Mesenchymal stem cell (in vitro differentiated cells and primary cell): ENCODE measurements at regions not wholly inside any gene's neighbourhood (a gene's known extent, or its start where the extent isn't known, plus 50 kb on each side); places are given as distances from the start of the nearest gene placed in this dataset.

ENCODE experiments used
- DNase-seq: peaks from one replicate; pipeline ENCODE4 v3.0.0-alpha.2; 2013
- H2AFZ ChIP-seq: one replicate; pipeline ENCODE4 v1.6.1; 2013; ENCODE audit warnings: low read depth, mild to moderate bottlenecking, control low read depth, inconsistent platforms, low read length, moderate library complexity
- H2AK5ac ChIP-seq: 2 replicates; pipeline ENCODE4 v1.6.1; 2013; ENCODE audit warnings: low read length, moderate library complexity, mild to moderate bottlenecking, inconsistent platforms; ENCODE audit not compliant: severe bottlenecking
- H2BK120ac ChIP-seq: one replicate; pipeline ENCODE4 v1.6.1; 2013; ENCODE audit warnings: low read depth, mild to moderate bottlenecking, inconsistent platforms, low read length, moderate library complexity
- H2BK12ac ChIP-seq, 2 experiments: one replicate each; pipeline ENCODE4 v1.6.1; 2013; ENCODE audit warnings: inconsistent platforms in 2 of 2, low read length in 2 of 2, mild to moderate bottlenecking in 2 of 2, moderate library complexity in 2 of 2, control low read depth in 1 of 2
- H2BK15ac ChIP-seq: one replicate; pipeline ENCODE4 v1.6.1; 2013; ENCODE audit warnings: mild to moderate bottlenecking, low read depth, inconsistent platforms; ENCODE audit not compliant: poor library complexity, severe bottlenecking
- H2BK5ac ChIP-seq: 2 replicates; pipeline ENCODE4 v1.6.1; 2013; ENCODE audit warnings: low read depth, mild to moderate bottlenecking, low read length, control low read depth, inconsistent platforms; ENCODE audit not compliant: poor library complexity, severe bottlenecking
- H3K14ac ChIP-seq, 2 experiments: one replicate each; pipeline ENCODE4 v1.6.1; 2013; ENCODE audit warnings: inconsistent platforms in 2 of 2, low read length in 2 of 2, control low read depth in 1 of 2, mild to moderate bottlenecking in 1 of 2, moderate library complexity in 1 of 2
- H3K18ac ChIP-seq, 2 experiments: one replicate each; pipeline ENCODE4 v1.6.1; 2013; ENCODE audit warnings: inconsistent platforms in 2 of 2, low read length in 2 of 2, control low read depth in 1 of 2, low read depth in 1 of 2, mild to moderate bottlenecking in 1 of 2
- H3K23ac ChIP-seq, 2 experiments: one replicate each; pipeline ENCODE4 v1.6.1; 2013; ENCODE audit warnings: inconsistent platforms in 2 of 2, low read length in 2 of 2, mild to moderate bottlenecking in 2 of 2, moderate library complexity in 2 of 2, control low read depth in 1 of 2
- H3K27ac ChIP-seq: 2 replicates; pipeline ENCODE4 v1.5.1; 2013; ENCODE audit warnings: mild to moderate bottlenecking, moderate library complexity, low read length, control low read depth, inconsistent platforms; ENCODE audit not compliant: poor library complexity, severe bottlenecking
- H3K27me3 ChIP-seq, 2 experiments: 2 replicates each; pipeline versions ENCODE4 v1.6.1 to v1.7.0; 2013; ENCODE audit warnings: low read length in 2 of 2, mild to moderate bottlenecking in 2 of 2, moderate library complexity in 2 of 2, control low read depth in 1 of 2, inconsistent platforms in 1 of 2; ENCODE audit not compliant: control insufficient read depth in 1 of 2, insufficient read depth in 1 of 2
- H3K36me3 ChIP-seq, 2 experiments: 2 replicates each; pipeline versions ENCODE4 v1.6.1 to v1.7.0; 2013; ENCODE audit warnings: low read length in 2 of 2, control low read depth in 1 of 2, inconsistent platforms in 1 of 2, low read depth in 1 of 2, mild to moderate bottlenecking in 1 of 2; ENCODE audit not compliant: insufficient read depth in 2 of 2, control insufficient read depth in 1 of 2
- H3K4ac ChIP-seq, 2 experiments: one replicate each; pipeline ENCODE4 v1.6.1; 2013; ENCODE audit warnings: inconsistent platforms in 2 of 2, low read length in 2 of 2, mild to moderate bottlenecking in 2 of 2, moderate library complexity in 2 of 2, control low read depth in 1 of 2, low read depth in 1 of 2
- H3K4me1 ChIP-seq: 2 replicates; pipeline ENCODE4 v1.6.1; 2013; ENCODE audit warnings: low read depth, low read length, control low read depth; ENCODE audit not compliant: control insufficient read depth, insufficient read depth
- H3K4me2 ChIP-seq: 2 replicates; pipeline ENCODE4 v1.6.1; 2013; ENCODE audit warnings: low read length, mild to moderate bottlenecking, inconsistent platforms; ENCODE audit not compliant: poor library complexity, severe bottlenecking
- H3K4me3 ChIP-seq, 2 experiments: 2 replicates each; pipeline versions ENCODE4 v1.5.1 to v1.7.0; 2013; ENCODE audit warnings: low read length in 2 of 2, mild to moderate bottlenecking in 2 of 2, control low read depth in 1 of 2, low read depth in 1 of 2; ENCODE audit not compliant: insufficient read depth in 1 of 2
- H3K79me1 ChIP-seq: replicated peaks from 2 replicates; pipeline ENCODE4 v1.6.1; 2013; ENCODE audit warnings: mild to moderate bottlenecking, control low read depth, low read length, inconsistent platforms; ENCODE audit not compliant: poor library complexity, severe bottlenecking
- H3K9ac ChIP-seq: 2 replicates; pipeline ENCODE4 v1.7.0; 2013; ENCODE audit warnings: mild to moderate bottlenecking, low read length, moderate library complexity
- H3K9me3 ChIP-seq: 2 replicates; pipeline ENCODE4 v1.7.0; 2013; ENCODE audit warnings: mild to moderate bottlenecking, low read length; ENCODE audit not compliant: control insufficient read depth
- H4K8ac ChIP-seq: one replicate; pipeline ENCODE4 v1.6.1; 2013; ENCODE audit warnings: inconsistent platforms, mild to moderate bottlenecking, low read length, moderate library complexity
- H4K91ac ChIP-seq: one replicate; pipeline ENCODE4 v1.6.1; 2013; ENCODE audit warnings: mild to moderate bottlenecking, low read length, inconsistent platforms
- whole genome bisulfite sequencing: methylation state at CpG from one replicate; pipeline ENCODE4 v1.1.7; 2013; ENCODE audit warnings: mixed read lengths; 5-methylcytosine and 5-hydroxymethylcytosine counted together

DNA sequence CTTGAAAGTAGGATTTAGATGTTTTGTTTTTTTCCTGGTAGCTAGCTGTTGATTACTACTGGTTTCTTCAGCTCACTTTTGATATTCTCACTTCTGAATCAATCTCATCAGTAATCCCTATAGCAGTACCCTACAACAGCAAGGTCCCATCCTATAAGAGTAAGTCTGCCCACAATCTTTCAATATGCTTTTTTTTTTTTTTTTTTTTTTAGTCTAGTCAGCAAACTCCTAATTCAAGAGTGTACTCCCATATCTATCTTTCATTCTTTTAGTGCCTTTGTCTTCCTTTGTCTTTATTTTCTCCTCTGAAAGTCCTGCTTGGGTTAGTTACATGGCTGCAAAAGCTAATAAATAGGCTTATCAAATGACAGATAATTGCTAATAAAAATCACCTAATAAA is 362.4 kb upstream of the RIOK2 start:
- H3K27ac ChIP-seq: no peak overlapping the region
- H2BK12ac ChIP-seq: no peak overlapping the region
- no peak overlapping the region for H3K4me3 ChIP-seq
- H3K14ac ChIP-seq: no peak overlapping the region
- no peak overlapping the region for H2BK15ac ChIP-seq
- no peak overlapping the region for H3K4ac ChIP-seq
- no peaks in the 10 kb centered on the region for H3K9me3 ChIP-seq
- no peaks in the 10 kb centered on the region for H3K4me1 ChIP-seq
- no peak overlapping the region for H3K23ac ChIP-seq
- no peak for DNase-seq
- no peak overlapping the region for H2BK5ac ChIP-seq
- H4K8ac ChIP-seq: no peak overlapping the region
- H3K18ac ChIP-seq: no peak overlapping the region
- H2AK5ac ChIP-seq: no peak overlapping the region
- H3K4me2 ChIP-seq: no peak overlapping the region
- no peak overlapping the region for H3K9ac ChIP-seq
- no peak overlapping the region for H2AFZ ChIP-seq
- H3K36me3 ChIP-seq: no peaks in the 10 kb centered on the region
- no peaks in the 10 kb centered on the region for H3K79me1 ChIP-seq
- H3K27me3 ChIP-seq: no peaks in the 10 kb centered on the region
- H2BK120ac ChIP-seq: no peak overlapping the region
- no peak overlapping the region for H4K91ac ChIP-seq

DNA sequence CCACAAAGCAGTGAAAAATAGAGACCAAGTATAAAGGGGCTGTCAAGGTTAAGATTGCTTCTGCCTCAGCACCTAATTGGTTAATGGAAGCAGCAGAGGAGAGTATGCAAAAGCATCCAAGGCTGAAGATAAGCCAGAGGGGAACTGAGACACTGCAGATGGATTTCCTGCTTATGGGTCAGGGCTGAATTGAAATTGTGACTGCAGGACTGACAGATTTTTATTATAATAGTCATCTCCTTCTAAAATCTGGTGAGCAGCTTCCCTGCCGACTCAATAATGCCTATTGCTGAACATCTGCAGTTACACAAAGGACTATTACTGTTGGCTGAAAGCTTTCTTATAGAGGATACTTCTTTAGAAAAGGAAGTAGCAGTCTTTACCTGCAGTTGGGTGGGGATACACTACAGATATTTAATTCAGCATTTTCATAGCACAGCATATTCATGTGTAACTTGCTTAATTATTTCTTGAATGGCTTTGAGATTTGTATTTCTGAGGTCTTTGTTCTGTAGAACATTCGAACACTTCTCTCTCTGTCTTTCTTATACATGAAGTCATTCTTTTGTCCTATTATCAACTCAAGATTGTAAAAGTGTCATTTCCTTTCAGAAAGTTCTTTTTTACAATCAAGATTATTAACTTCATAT is 363.0 kb upstream of the RIOK2 start:
- no peak overlapping the region for H3K9ac ChIP-seq
- H3K27ac ChIP-seq: no peak overlapping the region
- no peak overlapping the region for H2BK120ac ChIP-seq
- no peak overlapping the region for H3K18ac ChIP-seq
- no peaks in the 10 kb centered on the region for H3K4me1 ChIP-seq
- WGBS: no CpG with 5 or more reads among the region's 2 CpGs
- no peak for DNase-seq
- no peak overlapping the region for H2BK12ac ChIP-seq
- no peak overlapping the region for H4K91ac ChIP-seq
- no peak overlapping the region for H3K4me3 ChIP-seq
- no peak overlapping the region for H3K14ac ChIP-seq
- H3K4ac ChIP-seq: no peak overlapping the region
- no peak overlapping the region for H3K23ac ChIP-seq
- no peak overlapping the region for H2AK5ac ChIP-seq
- H2AFZ ChIP-seq: no peak overlapping the region
- H4K8ac ChIP-seq: no peak overlapping the region
- H3K4me2 ChIP-seq: no peak overlapping the region
- H2BK15ac ChIP-seq: no peak overlapping the region
- no peaks in the 10 kb centered on the region for H3K27me3 ChIP-seq
- H3K9me3 ChIP-seq: no peaks in the 10 kb centered on the region
- no peaks in the 10 kb centered on the region for H3K79me1 ChIP-seq
- H2BK5ac ChIP-seq: no peak overlapping the region
- H3K36me3 ChIP-seq: no peaks in the 10 kb centered on the region

DNA sequence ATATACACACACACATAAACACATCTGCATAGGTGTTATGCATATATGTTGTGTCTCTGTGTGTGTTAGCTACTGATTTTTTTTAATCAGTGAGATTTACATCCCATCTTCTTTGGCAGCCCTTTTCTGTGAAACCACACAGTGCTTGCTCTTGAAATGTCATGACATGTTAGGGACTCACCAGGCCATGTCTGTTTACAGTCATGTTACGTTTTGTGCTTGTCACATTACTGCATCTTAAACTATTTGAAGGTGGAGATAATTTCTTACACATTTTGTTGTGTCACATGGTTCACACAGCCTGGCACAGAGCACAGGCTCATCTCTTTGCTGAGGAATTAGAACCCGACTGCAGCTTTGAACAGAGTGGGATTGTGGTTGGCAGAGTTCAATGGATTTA is 364.4 kb upstream of the RIOK2 start:
- Histone ChIP-seq H3K9me3 (no peaks in the 10 kb centered on the region), H3K4me1 (peaks cover 2% of the 10 kb centered on the region), H3K4me3 (no peak overlapping the region), H2AK5ac (no peak overlapping the region), H3K27me3 (no peaks in the 10 kb centered on the region), H3K9ac (no peak overlapping the region), H3K79me1 (no peaks in the 10 kb centered on the region), H3K27ac (no peak overlapping the region), H2BK12ac (no peak overlapping the region), H2BK120ac (no peak overlapping the region), H3K4ac (no peak overlapping the region), H2BK5ac (no peak overlapping the region), H4K8ac (no peak overlapping the region), H4K91ac (no peak overlapping the region), H3K36me3 (no peaks in the 10 kb centered on the region), H3K4me2 (no peak overlapping the region), H3K14ac (no peak overlapping the region), H3K18ac (no peak overlapping the region), H2AFZ (no peak overlapping the region), H3K23ac (no peak overlapping the region), H2BK15ac (no peak overlapping the region)
- 100% methylated on average over 1 of the region's 2 CpGs for WGBS
- no peak for DNase-seq

DNA sequence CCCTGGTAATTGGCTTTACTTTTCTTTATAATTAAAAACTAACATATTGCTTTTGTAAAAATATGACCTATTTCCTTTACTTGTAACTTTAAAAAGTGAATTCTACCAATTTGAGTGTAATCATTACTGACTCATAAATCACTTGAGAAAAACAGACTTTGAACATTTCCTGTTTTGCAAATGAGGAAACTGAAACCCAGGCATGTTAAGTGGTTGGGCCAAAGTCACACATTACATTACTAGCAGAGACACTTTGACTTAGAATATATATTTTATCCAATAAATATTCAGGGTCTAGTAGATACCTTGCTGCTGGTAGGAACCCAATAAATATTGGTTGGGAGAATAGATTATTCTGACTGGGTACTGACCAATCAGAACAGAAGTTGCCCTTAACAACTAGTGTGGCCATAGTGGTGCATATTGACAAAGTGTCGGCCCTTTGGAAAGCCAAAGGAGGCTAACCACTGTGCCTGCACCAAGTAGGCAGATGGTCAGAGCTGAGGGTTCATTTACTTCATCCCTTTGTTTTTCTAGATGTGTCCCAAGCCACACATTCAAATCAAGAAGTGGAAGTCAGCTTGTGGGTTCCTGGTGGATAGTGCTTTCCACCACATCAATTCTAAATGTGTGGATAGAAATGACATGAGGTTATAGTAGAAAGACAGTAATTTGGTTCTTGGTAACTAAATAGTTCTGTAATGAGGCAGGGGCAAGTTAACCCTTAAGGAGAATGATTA is 365.1 kb upstream of the RIOK2 start:
- no peak overlapping the region for H3K4me3 ChIP-seq
- H3K79me1 ChIP-seq: no peaks in the 10 kb centered on the region
- H3K4ac ChIP-seq: no peak overlapping the region
- H3K9ac ChIP-seq: no peak overlapping the region
- no peak overlapping the region for H4K8ac ChIP-seq
- no peak overlapping the region for H3K14ac ChIP-seq
- no peak overlapping the region for H3K18ac ChIP-seq
- no peak overlapping the region for H2AFZ ChIP-seq
- WGBS: 89% methylated on average over 1 of the region's 1 CpG
- no peak overlapping the region for H3K4me2 ChIP-seq
- no peak overlapping the region for H2BK120ac ChIP-seq
- no peak overlapping the region for H2AK5ac ChIP-seq
- no peak overlapping the region for H3K23ac ChIP-seq
- no peak overlapping the region for H3K27ac ChIP-seq
- H2BK15ac ChIP-seq: no peak overlapping the region
- DNase-seq: peak; percentile 15
- no peak overlapping the region for H2BK12ac ChIP-seq
- peaks cover 2% of the 10 kb centered on the region for H3K4me1 ChIP-seq
- no peaks in the 10 kb centered on the region for H3K36me3 ChIP-seq
- no peaks in the 10 kb centered on the region for H3K9me3 ChIP-seq
- H4K91ac ChIP-seq: no peak overlapping the region
- no peaks in the 10 kb centered on the region for H3K27me3 ChIP-seq
- no peak overlapping the region for H2BK5ac ChIP-seq
